ENCODE measurements at regions not wholly inside any gene's neighbourhood (a gene's known extent, or its start where the extent isn't known, plus 50 kb on each side); places are given as distances from the start of the nearest gene placed in this dataset.
"Not testable (repeated sequence)": the region's sequence is repeated elsewhere in the genome, so short reads cannot be mapped to it uniquely, and the experiment has no call there.

DNA sequence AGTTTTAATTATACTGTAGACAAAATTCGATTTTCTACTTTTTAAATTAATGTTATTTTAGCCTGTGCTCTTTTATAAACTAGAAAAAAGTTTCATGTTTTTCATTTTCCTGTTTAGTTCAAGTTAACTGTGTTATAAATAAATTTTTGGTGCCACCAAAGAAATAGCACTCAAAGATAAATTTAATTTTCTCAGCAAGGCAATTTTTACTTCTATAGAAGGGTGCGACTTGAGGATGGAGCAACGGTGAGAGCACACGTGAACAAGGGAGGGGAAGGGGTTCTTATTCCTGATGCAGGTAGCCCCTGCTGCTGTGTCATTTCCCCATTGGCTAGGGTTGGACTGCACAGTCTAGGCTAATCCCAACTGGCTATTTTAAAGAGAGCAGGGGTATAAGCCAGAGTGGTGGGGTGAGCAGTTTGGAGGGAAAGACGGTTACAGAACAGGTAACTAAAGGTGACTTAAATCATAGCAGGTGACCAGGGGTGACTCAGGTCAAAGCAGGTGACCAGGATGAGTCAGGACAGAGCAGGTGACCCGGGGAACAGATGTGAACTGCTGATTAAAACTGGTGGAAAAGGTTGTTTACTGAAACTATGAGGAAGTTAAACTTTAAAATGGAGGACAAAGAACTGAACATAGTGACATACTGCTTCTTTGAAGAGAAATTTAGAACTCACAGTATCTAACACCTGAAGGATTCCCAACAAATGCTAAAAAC lies 104.6 kb upstream of the GPBP1 start:
- DNase-seq (ENCODE audit: low spot score), result no peak

DNA sequence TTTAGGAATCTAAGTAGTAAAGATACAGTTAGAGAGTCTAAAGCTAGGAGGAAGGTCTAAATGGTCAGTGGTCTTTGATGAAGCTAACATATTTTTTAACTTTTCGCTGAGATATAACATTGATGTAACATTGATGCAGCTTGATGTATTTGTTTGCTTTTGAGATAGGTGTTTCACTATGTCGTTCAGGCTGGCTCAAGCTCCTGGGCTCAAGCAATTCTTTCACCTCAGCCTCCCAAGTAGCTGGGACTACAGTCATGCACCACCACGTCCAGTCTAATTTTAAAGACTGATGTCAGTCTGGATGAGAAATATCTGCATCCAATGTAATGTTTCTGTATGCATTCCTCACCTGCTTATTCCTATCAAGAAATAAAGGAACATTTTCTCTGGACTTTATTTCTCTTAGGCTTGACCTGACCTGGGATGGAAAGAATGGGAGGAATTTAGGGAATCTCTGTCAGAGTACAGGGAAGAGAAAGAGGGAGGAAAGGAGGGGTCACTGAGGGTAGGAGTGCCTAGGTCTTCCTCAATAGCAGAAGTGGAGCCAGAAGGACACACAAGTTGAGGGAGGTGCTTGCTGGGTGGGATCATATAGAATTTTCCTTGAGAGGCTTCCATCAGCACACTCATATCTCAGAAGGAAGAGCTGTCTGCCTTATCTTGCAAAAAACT lies 101.5 kb upstream of the GPBP1 start:
- no peak for DNase-seq (ENCODE audit: low spot score)

DNA sequence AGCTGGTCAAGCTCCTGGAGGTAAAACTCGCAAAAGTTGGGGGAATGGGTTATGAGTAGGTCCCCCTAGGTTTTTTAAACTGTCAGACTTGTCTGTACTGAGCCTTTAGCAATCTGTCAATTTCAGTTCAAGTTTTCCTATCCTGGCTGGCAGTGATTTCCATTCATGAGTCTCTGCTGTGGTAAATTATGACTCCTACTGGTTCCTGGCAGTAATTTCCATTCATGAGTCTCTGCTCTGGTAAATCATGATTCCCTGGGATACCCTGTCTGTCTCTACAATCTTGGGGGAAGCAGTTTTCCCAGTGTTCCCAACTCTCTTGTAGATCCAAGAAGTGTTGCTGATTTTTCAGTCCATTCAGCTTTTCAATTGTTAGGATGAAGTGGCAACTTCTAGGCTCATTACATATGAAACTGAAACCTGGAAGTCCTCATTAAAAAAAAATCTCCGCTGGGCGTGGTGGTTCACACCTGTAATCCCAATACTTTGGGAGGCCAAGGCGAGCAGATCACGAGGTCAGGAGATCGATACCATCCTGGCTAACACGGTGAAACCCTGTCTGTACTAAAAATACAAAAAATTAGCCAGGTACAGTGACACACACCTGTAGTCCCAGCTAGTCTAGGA lies 91.3 kb upstream of the GPBP1 start:
- no peak for DNase-seq (ENCODE audit: low spot score)

DNA sequence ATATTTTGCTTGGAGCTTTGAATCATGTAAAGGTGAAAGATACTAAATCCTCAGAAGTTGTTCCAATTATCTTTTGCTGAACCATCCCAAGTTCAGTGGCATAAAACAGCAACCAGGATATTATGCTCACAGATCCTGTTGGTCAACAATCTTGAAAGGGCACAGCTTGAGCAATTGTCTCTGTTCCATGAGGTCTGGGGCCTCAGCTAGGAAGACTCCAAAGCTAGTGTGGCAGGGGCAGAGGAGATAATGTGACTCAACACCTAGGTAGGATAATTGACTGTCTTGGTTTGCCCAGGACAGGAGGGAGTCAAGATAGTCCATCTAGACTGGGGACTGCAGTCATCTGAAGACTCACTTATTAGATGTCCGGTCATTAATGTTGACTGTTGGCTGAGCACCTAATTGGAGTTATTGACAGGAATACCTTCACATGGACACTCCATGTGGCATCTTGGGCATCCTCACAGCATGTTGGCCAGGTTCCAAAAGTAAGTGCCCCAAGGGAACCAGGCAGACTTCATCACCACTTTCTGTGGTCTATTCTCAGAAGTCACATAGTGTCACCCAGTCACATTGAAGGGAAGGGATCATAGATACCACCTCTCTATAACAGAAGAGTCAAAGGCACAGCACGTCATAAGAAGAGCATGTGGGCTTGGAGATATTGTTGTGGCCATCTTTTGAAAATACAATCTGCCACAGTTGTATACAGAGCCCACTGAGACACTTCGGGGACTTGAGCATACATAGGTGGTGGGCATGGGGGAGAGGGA lies 88.4 kb upstream of the GPBP1 start:
- DNase-seq (ENCODE audit: low spot score), result no peak

DNA sequence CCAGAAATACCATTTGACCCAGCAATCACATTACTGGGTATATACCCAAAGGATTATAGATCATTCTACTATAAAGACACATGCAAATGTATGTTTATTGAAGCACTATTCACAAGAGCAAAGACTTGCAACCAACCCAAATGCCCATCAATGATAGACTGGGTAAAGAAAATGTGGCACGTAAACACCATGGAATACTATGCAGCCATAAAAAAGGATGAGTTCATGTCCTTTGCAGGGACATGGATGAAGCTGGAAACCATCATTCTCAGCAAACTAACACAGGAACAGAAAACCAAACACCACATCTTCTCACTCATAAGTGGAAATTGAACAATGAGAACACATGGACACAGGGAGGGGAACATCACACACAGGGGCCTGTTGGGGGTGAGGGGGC lies 85.9 kb upstream of the GPBP1 start:
- not testable (repeated sequence) for DNase-seq (ENCODE audit: low spot score)

DNA sequence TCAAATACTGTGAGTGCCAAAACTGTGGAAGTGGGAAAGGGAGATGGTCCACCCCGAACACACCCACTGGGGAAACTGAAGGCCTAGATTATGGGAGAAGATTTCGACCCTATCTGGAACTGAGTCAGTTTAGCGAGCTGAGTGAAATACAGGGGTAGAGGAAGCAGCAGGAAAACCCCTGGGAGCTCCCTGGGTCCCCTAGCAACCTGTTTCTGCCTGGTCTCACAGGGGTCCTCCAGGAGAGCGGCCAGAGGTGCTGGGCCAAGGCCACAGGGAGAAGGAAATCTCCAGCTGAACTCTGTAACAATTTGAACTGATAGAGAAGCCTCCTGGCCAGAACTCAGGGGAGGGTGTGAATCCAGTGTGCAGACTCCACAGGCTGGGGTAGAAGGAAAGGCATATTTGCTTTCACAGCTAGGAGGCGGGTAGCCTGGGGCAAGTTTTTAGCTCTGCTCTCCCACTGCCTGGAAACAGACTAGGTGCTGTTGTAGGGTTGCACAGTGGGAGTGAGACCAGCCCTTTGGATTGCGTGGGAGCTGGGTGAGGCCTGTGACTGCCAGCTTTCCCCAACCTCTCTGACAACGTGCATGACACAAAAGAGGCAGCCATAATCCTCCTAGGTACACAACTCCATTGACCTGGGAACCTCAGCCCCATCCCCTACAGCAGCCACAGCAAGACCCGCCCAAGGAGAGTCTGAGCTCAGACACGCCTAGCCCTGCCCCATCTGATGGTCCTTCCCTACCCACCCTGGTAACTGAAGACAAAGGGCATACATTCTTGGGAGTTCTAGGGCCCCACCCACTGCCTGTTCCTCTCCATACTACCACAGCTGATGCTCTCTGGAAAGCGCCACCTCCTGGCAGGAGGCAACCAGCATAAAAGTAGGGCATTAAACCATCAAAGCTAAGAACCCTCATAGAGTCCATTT lies 78.8 kb upstream of the GPBP1 start:
- no peak for DNase-seq (ENCODE audit: low spot score)

DNA sequence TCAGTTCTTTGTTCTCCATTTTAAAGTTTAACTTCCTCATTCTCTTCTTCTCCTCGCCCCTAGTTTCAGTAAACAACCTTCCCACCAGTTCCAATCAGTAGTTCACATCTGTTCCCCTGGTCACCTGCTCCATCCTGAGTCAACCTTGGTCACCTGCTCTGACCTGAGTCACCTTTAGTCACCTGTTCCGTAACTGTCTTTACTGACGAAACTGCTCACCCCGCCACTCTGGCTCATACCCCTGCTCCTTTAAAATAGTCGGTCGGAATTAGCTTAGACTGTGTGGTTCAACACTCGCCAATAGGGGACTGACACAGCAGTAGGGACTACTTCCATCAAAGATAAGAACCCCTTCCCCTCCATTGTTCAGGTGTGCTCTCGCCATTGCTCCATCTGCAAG lies 76.3 kb upstream of the GPBP1 start:
- no peak for DNase-seq (ENCODE audit: low spot score)

DNA sequence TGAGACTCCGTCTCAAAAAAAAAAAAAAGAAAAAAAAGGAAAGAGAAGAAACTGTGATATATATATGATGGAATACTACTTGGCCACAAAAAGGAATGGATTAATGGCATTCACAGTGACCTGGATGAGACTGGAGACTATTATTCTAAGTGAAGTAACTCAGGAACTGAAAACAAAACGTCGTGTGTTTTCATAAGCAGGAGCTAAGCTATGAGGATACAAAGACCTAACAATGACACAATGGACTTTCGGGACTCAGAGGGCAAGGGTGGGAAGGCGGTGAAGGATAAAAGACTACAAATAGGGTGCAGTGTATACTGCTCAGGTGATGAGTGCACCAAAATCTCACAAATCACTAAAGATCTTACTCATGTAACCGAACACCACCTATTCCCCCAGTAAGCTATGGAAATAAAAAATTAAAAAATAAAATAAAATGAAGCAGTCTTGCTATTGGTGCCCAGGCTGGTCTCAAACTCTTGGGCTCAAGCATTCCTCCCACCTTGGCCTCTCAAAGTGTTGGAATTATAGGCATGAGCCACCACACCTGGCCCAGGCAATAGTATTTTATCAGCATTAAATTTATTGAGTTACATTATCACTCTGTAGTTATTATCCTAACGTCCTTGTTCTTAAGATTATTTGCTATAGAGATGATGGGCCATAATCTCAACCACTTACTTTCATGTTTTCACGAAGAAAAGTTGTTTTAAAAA lies 71.5 kb upstream of the GPBP1 start:
- DNase-seq (ENCODE audit: low spot score), result no peak

DNA sequence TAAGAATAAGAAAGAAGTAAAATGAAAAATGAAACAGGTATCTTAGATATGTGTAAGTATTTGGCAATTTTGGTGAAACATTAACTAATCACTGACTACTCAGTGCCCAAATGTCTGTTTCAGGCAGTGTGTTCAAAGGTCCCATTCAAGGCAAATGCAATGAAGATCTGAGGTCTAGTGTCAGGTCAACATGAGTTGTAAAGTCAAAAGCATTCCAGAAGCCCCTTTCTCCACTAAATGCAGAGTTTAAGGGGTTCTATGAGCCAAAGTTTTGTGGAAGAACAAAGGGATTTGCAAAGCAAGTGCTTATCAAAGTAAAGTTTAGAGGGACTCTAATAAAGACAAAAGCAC lies 71.0 kb upstream of the GPBP1 start:
- DNase-seq (ENCODE audit: low spot score), result no peak

DNA sequence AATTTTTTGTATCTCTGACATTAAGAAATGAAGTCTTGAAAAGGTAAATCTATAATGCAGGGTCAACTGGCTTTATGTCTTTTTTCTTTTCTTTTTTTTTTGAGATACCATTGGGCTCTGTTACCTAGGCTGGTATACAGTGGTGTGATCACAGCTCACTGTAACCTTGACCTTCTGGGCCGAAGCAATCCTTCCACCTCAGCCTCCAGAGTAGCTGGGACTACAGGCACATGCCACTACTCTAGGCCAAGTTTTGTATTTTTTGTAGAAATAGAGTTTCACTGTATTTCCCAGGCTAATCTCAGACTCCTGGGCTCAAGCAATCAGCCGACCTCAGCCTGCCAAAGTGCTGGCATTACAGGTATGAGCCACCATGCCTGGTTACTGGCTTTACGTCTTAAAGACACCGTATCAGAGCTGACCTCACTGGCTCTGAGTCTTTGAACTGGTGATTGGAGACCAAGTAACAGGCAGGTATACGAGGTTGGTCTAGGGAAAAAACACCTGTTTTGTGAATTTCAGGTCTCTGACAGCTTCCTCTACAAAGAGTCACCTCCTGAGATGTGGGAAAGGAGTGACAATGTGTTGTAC lies 70.4 kb upstream of the GPBP1 start:
- DNase-seq (ENCODE audit: low spot score), result no peak

DNA sequence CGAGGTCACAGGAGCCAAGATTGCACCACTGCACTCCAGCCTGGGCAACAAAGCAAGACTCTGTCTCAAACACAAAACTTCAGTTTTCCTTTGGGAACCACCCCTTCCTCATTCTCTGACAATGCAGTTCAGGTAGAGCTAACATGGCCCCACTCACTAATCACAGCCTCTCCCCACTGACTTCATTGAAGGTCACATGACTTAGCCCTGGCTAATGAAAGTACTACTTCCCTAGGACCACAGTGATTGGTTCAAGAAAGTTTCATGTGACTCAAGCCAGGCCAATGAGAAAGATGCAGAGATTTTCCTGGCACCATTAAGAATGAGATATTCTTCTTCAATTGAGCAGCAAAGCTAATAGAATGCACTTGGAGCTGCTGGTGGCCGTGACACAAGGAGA lies 67.2 kb upstream of the GPBP1 start:
- DNase-seq (ENCODE audit: low spot score), result no peak

DNA sequence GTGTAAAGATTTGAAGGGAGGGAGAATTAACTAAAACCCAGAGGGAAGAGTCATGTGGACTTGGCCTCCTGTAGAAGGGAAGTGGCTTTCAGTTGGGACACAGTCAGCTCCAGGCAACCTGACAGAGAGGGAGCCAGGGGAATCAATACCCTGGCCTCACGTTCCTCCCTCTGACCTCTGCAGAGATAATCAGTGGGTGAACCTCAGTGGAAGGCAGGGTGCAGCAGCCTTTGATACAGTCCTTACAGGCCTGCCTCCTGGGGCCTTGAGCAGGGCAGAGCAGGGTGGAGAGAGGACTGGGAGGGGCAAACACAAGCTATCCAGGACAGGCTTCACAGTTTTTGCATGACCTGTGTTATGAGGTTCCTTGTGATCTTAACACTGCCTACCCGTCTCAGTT lies 61.9 kb upstream of the GPBP1 start:
- DNase-seq (ENCODE audit: low spot score), result no peak

DNA sequence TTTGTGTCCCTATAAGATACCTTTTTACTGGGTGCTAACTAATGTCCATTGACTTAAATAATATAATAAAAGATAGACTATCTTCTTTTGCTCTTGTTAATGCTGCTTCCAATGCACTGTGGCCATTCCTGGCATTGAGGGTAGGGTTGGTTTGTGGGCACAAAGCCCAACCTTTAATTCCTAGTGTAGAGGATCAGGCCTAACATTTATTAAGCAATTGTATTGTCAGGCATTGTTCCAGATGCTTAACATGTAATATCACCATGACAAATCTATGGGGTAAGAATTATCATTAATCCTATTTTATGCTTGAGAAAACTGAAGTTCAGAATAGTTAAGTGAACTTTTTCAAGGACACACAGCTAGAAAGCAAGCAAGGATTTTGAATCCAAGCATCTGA lies 60.4 kb upstream of the GPBP1 start:
- no peak for DNase-seq (ENCODE audit: low spot score)

DNA sequence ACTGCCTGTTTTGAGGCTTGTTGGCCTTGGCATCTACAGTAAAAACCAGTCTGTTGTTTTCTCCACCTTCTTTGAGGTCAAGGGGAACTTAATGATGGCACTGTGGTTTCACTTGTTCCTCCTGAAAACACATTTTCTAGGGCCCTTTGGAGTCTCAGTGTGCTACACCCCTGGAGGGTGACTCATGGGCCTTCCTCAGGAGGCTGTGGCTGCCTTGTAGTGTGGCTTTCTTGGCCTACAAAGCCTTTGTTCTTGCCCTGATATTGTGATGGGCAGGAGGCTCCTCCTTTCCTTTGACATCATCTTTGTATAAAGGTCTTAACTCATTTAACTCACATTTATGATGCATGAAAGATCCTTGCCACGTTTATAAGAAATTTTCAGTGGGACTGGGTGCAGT lies 56.3 kb upstream of the GPBP1 start:
- peak; percentile 75 for DNase-seq (ENCODE audit: low spot score)

DNA sequence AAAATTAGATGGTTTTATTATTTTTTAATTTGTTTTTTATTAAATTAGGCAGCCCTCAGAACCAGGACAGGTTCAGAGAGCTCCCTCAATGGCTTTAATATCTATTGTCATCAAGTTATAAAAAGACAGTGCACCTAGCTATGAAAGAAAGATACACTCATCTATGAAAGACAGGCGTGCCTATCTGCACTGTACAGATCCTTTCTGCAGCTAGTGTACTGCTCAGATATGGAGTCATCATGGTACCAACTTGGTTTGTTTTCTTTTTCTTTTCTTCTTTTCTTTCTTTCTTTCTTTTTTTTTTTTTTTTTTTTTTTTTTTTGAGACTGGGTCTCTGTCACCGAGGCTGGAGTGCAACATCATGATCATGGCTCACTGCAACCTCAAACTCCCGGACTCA lies 54.8 kb upstream of the GPBP1 start:
- no peak for DNase-seq (ENCODE audit: low spot score)

DNA sequence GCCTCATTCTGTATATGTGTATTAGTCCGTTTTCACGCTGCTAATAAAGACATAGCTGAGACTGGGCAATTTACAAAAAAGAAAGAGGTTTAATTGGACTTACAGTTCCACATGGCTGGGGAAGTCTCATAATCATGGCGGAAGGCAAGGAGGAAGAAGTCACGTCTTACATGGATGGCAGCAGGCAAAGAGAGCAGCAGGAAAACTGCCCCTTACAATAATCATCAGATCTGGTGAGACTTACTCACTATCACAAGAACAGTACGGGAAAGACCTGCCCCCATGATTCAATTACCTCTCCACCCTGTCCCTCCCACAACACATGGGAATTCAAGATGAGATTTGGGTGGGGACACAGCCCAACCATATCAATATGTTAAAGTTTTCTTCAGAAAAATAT lies 49.8 kb upstream of the GPBP1 start:
- no peak for DNase-seq (ENCODE audit: low spot score)
